WTC11 (cell line): ENCODE measurements at regions not wholly inside any gene's neighbourhood (a gene's known extent, or its start where the extent isn't known, plus 50 kb on each side); places are given as distances from the start of the nearest gene placed in this dataset.

ENCODE experiments used
- ATAC-seq: fragments of 200-7000 bp; cut with Tn5 transposase; 2 replicates; pipeline ENCODE4 v1.10.0; 2021; ENCODE audit warnings: mild to moderate bottlenecking, moderate library complexity
- CTCF ChIA-PET: fragments of 300-600 bp; sonication (Branson Sonifier 250); formaldehyde crosslinking; loops from one replicate; lab custom pipeline; 2021; ENCODE audit warnings: antibody characterized with exemption; lab: Charles Lee
- POLR2A ChIA-PET: fragments of 350-600 bp; sonication (Branson Sonifier 250); formaldehyde crosslinking; loops from one replicate; lab custom pipeline; 2021; ENCODE audit warnings: antibody characterized with exemption; lab: Charles Lee
- DNase-seq: peaks from one replicate; pipeline ENCODE4 v3.0.0; 2021; ENCODE audit warnings: low spot score
- H3K27ac Mint-ChIP-seq: 2 replicates; pipeline ENCODE4 v1.8.0; 2021; ENCODE audit warnings: mixed read lengths
- H3K27me3 Mint-ChIP-seq: 2 replicates; pipeline ENCODE4 v1.8.0; 2021; ENCODE audit warnings: low read depth, mild to moderate bottlenecking, moderate library complexity, mixed read lengths
- H3K36me3 Mint-ChIP-seq: 2 replicates; pipeline ENCODE4 v1.8.0; 2021; ENCODE audit warnings: mixed read lengths
- H3K4me1 Mint-ChIP-seq: 2 replicates; pipeline ENCODE4 v1.8.0; 2022; ENCODE audit warnings: mixed read lengths
- H3K4me3 Mint-ChIP-seq: 2 replicates; pipeline ENCODE4 v1.8.0; 2021; ENCODE audit warnings: mild to moderate bottlenecking, moderate library complexity, mixed read lengths
- H3K9me3 Mint-ChIP-seq: 2 replicates; pipeline ENCODE4 v1.8.0; 2021; ENCODE audit warnings: mixed read lengths
- ETV6 ChIP-seq: sonication (generic); formaldehyde crosslinking; IDR thresholded peaks from 2 replicates; pipeline ENCODE4 v1.8.1; 2022; ENCODE audit warnings: mild to moderate bottlenecking, missing genetic modification reagents
- FOXK1 ChIP-seq: sonication (generic); formaldehyde crosslinking; IDR thresholded peaks from 2 replicates; pipeline ENCODE4 v1.8.0; 2022; ENCODE audit warnings: mild to moderate bottlenecking, moderate library complexity, missing genetic modification reagents
- FOXP1 ChIP-seq: sonication (generic); formaldehyde crosslinking; IDR thresholded peaks from 2 replicates; pipeline ENCODE4 v1.8.0; 2022; ENCODE audit warnings: missing genetic modification reagents, mild to moderate bottlenecking, moderate library complexity, borderline replicate concordance
- HMGA2 ChIP-seq: fragments of 250-450 bp; sonication (Bioruptor Pico); IDR thresholded peaks from 2 replicates; pipeline ENCODE4 v1.4.0; 2021; ENCODE audit warnings: mild to moderate bottlenecking, moderate library complexity
- KAT7 ChIP-seq: sonication (generic); formaldehyde crosslinking; IDR thresholded peaks from 2 replicates; pipeline ENCODE4 v1.8.1; 2023; ENCODE audit warnings: missing genetic modification reagents, mild to moderate bottlenecking, borderline replicate concordance
- MXD4 ChIP-seq: fragments of 250-450 bp; sonication (Bioruptor Pico); IDR thresholded peaks from 2 replicates; pipeline ENCODE4 v1.8.0; 2021; ENCODE audit warnings: mild to moderate bottlenecking, moderate library complexity, borderline replicate concordance
- OVOL2 ChIP-seq: fragments of 250-450 bp; sonication (Bioruptor Pico); IDR thresholded peaks from 2 replicates; pipeline ENCODE4 v1.9.0; 2021; ENCODE audit warnings: mild to moderate bottlenecking, borderline replicate concordance
- TCF7 ChIP-seq: sonication (generic); formaldehyde crosslinking; IDR thresholded peaks from 2 replicates; pipeline ENCODE4 v1.8.0; 2022; ENCODE audit warnings: mild to moderate bottlenecking, low read depth, missing genetic modification reagents, moderate library complexity
- TEAD4 ChIP-seq: sonication (generic); formaldehyde crosslinking; IDR thresholded peaks from 2 replicates; pipeline ENCODE4 v1.8.0; 2022; ENCODE audit warnings: mild to moderate bottlenecking, missing genetic modification reagents
- TF ChIP-seq, protein P1 (sequence below): sonication (generic); formaldehyde crosslinking; IDR thresholded peaks from 2 replicates; pipeline ENCODE4 v1.8.1; 2022; ENCODE audit warnings: mild to moderate bottlenecking, moderate library complexity, missing genetic modification reagents
- TF ChIP-seq, protein P2 (sequence below): fragments of 250-450 bp; sonication (Bioruptor Pico); IDR thresholded peaks from 2 replicates; pipeline ENCODE4 v1.9.0; 2021; ENCODE audit warnings: mild to moderate bottlenecking, borderline replicate concordance
- TF ChIP-seq, protein P3 (sequence below): fragments of 200-600 bp; IDR thresholded peaks from 2 replicates; pipeline ENCODE4 v1.8.0; 2022; ENCODE audit warnings: antibody characterized with exemption
- TF ChIP-seq, protein P4 (sequence below): sonication (generic); formaldehyde crosslinking; conservative IDR thresholded peaks from 2 replicates; pipeline ENCODE4 v1.8.1; 2023; ENCODE audit warnings: mild to moderate bottlenecking, low read depth, missing genetic modification reagents, moderate library complexity
- TF ChIP-seq, protein P5 (sequence below): fragments of 250-450 bp; sonication (Bioruptor Pico); conservative IDR thresholded peaks from 2 replicates; pipeline ENCODE4 v1.9.0; 2021; ENCODE audit warnings: mild to moderate bottlenecking
- TF ChIP-seq, protein P6 (sequence below): sonication (generic); formaldehyde crosslinking; IDR thresholded peaks from 2 replicates; pipeline ENCODE4 v1.8.1; 2022; ENCODE audit warnings: missing genetic modification reagents, borderline replicate concordance
- TF ChIP-seq, protein P7 (sequence below): sonication (generic); formaldehyde crosslinking; IDR thresholded peaks from 2 replicates; pipeline ENCODE4 v1.8.0; 2023; ENCODE audit warnings: missing genetic modification reagents
- TF ChIP-seq, protein P8 (sequence below): sonication (generic); formaldehyde crosslinking; IDR thresholded peaks from 2 replicates; pipeline ENCODE4 v1.8.0; 2022; ENCODE audit warnings: mild to moderate bottlenecking, missing genetic modification reagents
- TF ChIP-seq, protein P9 (sequence below): sonication (generic); formaldehyde crosslinking; IDR thresholded peaks from 2 replicates; pipeline ENCODE4 v1.8.0; 2022; ENCODE audit warnings: mild to moderate bottlenecking, missing genetic modification reagents

DNA sequence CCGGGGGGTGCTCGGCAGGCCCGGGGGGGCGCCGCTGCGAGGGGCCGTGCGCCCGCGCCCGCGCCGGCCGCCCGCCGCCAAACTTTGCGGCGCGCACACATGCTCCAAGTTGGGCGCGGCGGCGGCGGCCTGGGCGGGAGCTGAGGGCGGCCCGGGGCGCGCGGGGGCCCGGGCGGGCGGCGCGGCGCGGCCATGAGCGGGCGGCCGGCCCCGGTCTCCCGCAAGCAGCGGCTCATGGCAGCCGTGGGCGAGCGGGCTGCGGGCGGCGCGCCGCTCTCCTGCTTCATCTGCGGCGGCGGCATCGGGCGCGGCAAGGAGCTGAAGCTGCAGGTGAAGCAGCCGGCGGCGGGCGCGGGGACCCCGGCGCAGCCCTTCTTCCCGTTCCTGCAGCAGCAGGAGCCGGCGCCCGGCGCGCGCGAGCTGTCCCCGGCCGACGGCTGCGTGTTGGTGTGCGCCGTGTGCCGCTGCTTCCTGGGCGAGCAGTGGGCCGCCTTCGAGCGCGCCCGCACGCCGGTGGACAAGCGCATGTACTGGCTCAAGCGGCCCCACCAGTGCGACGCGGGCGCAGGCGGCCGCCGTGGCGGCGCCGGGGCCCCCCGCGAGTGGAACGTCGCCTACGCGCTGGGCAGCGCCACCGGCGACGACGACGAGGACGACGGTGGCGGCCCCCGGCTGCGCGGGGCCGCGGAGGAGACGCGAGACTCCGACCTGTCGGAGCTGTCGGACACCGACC lies 57.2 kb upstream of the CIBAR2 start:
- H3K4me1 Mint-ChIP-seq = peaks cover 56% of the 10 kb centered on the region
- H3K27me3 Mint-ChIP-seq = peaks cover 22% of the 10 kb centered on the region
- ChIA-PET POLR2A (interaction anchor here (1.0 to 1.1 kb wide), 2 partner anchors 11 to 55 kb away, joined by 3 read pairs; no protein-coding TSS in a partner anchor), CTCF (interaction anchor here (0.6 to 2.7 kb wide), 12 partner anchors 39 to 391 kb away, joined by 3 to 15 read pairs (median 4); partner anchors contain the start of gene CIBAR2)
- no peak overlapping the region for H3K4me3 Mint-ChIP-seq
- no peak for TF ChIP-seq MXD4 (CRISPR knock-in tag)
- no peak for TF ChIP-seq FOXP1 (CRISPR knock-in tag)
- TF ChIP-seq, protein P1, sequence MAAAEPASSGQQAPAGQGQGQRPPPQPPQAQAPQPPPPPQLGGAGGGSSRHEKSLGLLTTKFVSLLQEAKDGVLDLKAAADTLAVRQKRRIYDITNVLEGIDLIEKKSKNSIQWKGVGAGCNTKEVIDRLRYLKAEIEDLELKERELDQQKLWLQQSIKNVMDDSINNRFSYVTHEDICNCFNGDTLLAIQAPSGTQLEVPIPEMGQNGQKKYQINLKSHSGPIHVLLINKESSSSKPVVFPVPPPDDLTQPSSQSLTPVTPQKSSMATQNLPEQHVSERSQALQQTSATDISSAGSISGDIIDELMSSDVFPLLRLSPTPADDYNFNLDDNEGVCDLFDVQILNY (CRISPR knock-in tag) = no peak
- TF ChIP-seq TCF7 = no peak
- TF ChIP-seq, protein P2, sequence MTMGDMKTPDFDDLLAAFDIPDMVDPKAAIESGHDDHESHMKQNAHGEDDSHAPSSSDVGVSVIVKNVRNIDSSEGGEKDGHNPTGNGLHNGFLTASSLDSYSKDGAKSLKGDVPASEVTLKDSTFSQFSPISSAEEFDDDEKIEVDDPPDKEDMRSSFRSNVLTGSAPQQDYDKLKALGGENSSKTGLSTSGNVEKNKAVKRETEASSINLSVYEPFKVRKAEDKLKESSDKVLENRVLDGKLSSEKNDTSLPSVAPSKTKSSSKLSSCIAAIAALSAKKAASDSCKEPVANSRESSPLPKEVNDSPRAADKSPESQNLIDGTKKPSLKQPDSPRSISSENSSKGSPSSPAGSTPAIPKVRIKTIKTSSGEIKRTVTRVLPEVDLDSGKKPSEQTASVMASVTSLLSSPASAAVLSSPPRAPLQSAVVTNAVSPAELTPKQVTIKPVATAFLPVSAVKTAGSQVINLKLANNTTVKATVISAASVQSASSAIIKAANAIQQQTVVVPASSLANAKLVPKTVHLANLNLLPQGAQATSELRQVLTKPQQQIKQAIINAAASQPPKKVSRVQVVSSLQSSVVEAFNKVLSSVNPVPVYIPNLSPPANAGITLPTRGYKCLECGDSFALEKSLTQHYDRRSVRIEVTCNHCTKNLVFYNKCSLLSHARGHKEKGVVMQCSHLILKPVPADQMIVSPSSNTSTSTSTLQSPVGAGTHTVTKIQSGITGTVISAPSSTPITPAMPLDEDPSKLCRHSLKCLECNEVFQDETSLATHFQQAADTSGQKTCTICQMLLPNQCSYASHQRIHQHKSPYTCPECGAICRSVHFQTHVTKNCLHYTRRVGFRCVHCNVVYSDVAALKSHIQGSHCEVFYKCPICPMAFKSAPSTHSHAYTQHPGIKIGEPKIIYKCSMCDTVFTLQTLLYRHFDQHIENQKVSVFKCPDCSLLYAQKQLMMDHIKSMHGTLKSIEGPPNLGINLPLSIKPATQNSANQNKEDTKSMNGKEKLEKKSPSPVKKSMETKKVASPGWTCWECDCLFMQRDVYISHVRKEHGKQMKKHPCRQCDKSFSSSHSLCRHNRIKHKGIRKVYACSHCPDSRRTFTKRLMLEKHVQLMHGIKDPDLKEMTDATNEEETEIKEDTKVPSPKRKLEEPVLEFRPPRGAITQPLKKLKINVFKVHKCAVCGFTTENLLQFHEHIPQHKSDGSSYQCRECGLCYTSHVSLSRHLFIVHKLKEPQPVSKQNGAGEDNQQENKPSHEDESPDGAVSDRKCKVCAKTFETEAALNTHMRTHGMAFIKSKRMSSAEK (CRISPR knock-in tag) = no peak
- TF ChIP-seq, protein P3, sequence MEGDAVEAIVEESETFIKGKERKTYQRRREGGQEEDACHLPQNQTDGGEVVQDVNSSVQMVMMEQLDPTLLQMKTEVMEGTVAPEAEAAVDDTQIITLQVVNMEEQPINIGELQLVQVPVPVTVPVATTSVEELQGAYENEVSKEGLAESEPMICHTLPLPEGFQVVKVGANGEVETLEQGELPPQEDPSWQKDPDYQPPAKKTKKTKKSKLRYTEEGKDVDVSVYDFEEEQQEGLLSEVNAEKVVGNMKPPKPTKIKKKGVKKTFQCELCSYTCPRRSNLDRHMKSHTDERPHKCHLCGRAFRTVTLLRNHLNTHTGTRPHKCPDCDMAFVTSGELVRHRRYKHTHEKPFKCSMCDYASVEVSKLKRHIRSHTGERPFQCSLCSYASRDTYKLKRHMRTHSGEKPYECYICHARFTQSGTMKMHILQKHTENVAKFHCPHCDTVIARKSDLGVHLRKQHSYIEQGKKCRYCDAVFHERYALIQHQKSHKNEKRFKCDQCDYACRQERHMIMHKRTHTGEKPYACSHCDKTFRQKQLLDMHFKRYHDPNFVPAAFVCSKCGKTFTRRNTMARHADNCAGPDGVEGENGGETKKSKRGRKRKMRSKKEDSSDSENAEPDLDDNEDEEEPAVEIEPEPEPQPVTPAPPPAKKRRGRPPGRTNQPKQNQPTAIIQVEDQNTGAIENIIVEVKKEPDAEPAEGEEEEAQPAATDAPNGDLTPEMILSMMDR = no peak
- TF ChIP-seq, protein P4, sequence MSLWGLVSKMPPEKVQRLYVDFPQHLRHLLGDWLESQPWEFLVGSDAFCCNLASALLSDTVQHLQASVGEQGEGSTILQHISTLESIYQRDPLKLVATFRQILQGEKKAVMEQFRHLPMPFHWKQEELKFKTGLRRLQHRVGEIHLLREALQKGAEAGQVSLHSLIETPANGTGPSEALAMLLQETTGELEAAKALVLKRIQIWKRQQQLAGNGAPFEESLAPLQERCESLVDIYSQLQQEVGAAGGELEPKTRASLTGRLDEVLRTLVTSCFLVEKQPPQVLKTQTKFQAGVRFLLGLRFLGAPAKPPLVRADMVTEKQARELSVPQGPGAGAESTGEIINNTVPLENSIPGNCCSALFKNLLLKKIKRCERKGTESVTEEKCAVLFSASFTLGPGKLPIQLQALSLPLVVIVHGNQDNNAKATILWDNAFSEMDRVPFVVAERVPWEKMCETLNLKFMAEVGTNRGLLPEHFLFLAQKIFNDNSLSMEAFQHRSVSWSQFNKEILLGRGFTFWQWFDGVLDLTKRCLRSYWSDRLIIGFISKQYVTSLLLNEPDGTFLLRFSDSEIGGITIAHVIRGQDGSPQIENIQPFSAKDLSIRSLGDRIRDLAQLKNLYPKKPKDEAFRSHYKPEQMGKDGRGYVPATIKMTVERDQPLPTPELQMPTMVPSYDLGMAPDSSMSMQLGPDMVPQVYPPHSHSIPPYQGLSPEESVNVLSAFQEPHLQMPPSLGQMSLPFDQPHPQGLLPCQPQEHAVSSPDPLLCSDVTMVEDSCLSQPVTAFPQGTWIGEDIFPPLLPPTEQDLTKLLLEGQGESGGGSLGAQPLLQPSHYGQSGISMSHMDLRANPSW = no peak
- TF ChIP-seq, protein P5, sequence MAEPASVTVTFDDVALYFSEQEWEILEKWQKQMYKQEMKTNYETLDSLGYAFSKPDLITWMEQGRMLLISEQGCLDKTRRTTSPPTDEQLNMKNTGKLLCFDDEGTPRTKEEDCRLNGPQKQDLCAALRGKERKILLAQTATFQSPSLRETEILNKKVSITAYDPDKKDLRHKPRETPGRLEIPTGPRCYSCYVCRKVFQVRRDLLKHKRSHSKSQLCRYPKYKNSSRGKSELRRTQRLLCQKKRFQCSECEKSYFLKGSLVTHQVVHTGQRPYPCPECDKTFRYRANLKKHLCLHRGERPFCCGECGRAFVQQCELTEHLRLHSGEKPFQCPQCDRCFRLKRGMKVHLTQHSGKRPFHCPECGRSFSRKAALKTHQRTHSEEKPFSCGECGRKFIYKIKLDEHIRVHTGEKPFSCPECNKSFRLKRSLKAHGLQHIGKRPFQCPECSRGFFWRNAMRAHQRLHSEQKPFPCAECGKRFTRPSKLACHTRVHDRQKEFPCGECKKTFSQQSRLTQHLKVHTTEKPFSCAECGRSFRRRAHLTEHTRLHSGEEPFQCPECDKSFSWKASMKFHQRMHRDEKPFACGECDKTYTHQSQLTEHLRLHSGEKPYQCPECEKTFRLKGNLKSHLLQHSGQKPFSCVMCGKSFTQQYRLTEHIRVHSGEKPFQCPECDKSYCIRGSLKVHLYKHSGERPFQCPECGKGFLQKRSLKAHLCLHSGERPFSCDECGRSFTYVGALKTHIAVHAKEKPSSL (CRISPR knock-in tag) = no peak
- TF ChIP-seq KAT7 (CRISPR knock-in tag) = no peak
- TF ChIP-seq, protein P6, sequence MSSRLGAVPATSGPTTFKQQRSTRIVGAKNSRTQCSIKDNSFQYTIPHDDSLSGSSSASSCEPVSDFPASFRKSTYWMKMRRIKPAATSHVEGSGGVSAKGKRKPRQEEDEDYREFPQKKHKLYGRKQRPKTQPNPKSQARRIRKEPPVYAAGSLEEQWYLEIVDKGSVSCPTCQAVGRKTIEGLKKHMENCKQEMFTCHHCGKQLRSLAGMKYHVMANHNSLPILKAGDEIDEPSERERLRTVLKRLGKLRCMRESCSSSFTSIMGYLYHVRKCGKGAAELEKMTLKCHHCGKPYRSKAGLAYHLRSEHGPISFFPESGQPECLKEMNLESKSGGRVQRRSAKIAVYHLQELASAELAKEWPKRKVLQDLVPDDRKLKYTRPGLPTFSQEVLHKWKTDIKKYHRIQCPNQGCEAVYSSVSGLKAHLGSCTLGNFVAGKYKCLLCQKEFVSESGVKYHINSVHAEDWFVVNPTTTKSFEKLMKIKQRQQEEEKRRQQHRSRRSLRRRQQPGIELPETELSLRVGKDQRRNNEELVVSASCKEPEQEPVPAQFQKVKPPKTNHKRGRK = no peak
- TF ChIP-seq, protein P7, sequence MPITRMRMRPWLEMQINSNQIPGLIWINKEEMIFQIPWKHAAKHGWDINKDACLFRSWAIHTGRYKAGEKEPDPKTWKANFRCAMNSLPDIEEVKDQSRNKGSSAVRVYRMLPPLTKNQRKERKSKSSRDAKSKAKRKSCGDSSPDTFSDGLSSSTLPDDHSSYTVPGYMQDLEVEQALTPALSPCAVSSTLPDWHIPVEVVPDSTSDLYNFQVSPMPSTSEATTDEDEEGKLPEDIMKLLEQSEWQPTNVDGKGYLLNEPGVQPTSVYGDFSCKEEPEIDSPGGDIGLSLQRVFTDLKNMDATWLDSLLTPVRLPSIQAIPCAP (CRISPR knock-in tag) = no peak
- TF ChIP-seq, protein P8, sequence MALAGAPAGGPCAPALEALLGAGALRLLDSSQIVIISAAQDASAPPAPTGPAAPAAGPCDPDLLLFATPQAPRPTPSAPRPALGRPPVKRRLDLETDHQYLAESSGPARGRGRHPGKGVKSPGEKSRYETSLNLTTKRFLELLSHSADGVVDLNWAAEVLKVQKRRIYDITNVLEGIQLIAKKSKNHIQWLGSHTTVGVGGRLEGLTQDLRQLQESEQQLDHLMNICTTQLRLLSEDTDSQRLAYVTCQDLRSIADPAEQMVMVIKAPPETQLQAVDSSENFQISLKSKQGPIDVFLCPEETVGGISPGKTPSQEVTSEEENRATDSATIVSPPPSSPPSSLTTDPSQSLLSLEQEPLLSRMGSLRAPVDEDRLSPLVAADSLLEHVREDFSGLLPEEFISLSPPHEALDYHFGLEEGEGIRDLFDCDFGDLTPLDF = no peak
- no peak for TF ChIP-seq HMGA2 (CRISPR knock-in tag)
- no peak for TF ChIP-seq OVOL2
- TF ChIP-seq TEAD4 (CRISPR knock-in tag) = no peak
- TF ChIP-seq, protein P9, sequence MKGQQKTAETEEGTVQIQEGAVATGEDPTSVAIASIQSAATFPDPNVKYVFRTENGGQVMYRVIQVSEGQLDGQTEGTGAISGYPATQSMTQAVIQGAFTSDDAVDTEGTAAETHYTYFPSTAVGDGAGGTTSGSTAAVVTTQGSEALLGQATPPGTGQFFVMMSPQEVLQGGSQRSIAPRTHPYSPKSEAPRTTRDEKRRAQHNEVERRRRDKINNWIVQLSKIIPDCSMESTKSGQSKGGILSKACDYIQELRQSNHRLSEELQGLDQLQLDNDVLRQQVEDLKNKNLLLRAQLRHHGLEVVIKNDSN = no peak
- TF ChIP-seq FOXK1 (CRISPR knock-in tag) = no peak
- no peak for TF ChIP-seq ETV6
- H3K27ac Mint-ChIP-seq = no peak overlapping the region
- DNase-seq = peak; percentile 41
- no peak for ATAC-seq
- no peaks in the 10 kb centered on the region for H3K9me3 Mint-ChIP-seq
- H3K36me3 Mint-ChIP-seq = no peaks in the 10 kb centered on the region
